ENCODE measurements at regions not wholly inside any gene's neighbourhood (a gene's known extent, or its start where the extent isn't known, plus 50 kb on each side); places are given as distances from the start of the nearest gene placed in this dataset.

DNA sequence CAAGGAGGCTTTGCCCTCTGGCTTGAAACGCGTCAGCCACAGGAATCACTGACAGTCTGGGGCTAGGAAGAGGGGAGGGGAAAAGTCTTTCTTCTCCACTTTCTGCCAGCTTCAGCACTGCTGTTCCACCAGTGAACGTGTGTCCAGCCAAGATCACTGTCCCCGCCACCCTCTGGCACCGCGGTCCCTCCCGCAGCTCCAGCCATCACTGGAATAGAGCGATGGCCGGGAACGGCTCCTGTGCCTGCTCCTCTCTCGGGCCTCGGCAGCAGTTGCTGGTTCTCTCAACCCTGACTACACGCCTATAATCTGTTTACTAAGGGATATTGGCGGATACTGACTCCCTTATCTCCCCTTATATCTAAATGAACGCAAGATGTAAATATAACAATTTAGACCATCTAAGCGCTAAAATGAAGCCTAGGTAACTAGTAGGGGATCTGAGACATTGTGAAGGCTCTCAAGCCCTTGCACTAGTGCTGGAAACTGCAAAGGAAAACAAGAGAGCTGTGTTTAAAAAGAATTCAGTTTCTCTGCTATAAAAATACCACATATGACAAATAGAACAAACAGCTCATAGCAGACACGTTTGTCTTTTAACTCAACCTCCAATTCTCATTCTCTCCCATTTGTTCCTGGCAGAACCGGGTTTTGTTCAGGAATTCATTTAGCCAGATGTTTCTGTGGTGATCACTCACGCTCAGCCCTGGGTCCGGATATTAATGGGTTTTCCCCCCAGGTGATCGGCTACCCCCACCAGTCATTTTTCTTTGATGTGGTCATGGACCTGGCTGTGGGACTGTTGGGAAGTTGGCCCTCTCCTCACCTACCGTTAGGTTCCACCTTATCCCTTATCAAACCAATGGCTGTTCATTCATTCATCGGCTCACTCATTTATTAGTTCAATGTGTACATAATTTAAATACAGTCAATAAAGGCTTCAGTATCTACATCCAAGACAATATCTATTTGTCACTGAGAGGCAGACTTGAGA lies 149.8 kb downstream of the MED10 start:
- TF ChIP-seq, protein P1, sequence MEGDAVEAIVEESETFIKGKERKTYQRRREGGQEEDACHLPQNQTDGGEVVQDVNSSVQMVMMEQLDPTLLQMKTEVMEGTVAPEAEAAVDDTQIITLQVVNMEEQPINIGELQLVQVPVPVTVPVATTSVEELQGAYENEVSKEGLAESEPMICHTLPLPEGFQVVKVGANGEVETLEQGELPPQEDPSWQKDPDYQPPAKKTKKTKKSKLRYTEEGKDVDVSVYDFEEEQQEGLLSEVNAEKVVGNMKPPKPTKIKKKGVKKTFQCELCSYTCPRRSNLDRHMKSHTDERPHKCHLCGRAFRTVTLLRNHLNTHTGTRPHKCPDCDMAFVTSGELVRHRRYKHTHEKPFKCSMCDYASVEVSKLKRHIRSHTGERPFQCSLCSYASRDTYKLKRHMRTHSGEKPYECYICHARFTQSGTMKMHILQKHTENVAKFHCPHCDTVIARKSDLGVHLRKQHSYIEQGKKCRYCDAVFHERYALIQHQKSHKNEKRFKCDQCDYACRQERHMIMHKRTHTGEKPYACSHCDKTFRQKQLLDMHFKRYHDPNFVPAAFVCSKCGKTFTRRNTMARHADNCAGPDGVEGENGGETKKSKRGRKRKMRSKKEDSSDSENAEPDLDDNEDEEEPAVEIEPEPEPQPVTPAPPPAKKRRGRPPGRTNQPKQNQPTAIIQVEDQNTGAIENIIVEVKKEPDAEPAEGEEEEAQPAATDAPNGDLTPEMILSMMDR (IDR thresholded peaks at IDR 0.05), result no peak
- no peak overlapping the region for H3K4me3 ChIP-seq (ENCODE audit: low read length)
- Mint-ChIP-seq H3K36me3 (no peaks in the 10 kb centered on the region), H3K9me3 (peaks cover 0 to 2% of the 10 kb centered on the region in 2 donors), H3K4me3 (no peak overlapping the region), H3K27me3 (ENCODE audit: low read depth in 2 of 2) (peaks cover 0 to 3% of the 10 kb centered on the region in 2 donors), H3K4me1 (no peaks in the 10 kb centered on the region), H3K27ac (no peak overlapping the region)
- 86% methylated on average over 18 of the region's 23 CpGs for WGBS (ENCODE audit: insufficient coverage)
- intact Hi-C loops (cut with micrococcal nuclease), result no loop called here
- DNase-seq (no peak), ATAC-seq (no peak)
- H3K27ac ChIP-seq (ENCODE audit: low read length), result no peak overlapping the region
- H3K4me1 ChIP-seq (ENCODE audit: control insufficient read depth, insufficient read depth, low read length), result no peaks in the 10 kb centered on the region
- H3K9me3 ChIP-seq (ENCODE audit: control insufficient read depth, insufficient read depth, low read length), result no peaks in the 10 kb centered on the region
- H3K36me3 ChIP-seq (ENCODE audit: control insufficient read depth, insufficient read depth, low read length), result no peaks in the 10 kb centered on the region
- no peaks in the 10 kb centered on the region for H3K27me3 ChIP-seq (ENCODE audit: control insufficient read depth, insufficient read depth, low read length)

GRCh38 chr5:6225121-6225607 lies 153.2 kb downstream of the MED10 start:
- no peaks in the 10 kb centered on the region for H3K4me1 Mint-ChIP-seq
- H3K4me1 ChIP-seq (ENCODE audit: control insufficient read depth, insufficient read depth, low read length), result no peaks in the 10 kb centered on the region
- H3K36me3 ChIP-seq (ENCODE audit: control insufficient read depth, insufficient read depth, low read length), result no peaks in the 10 kb centered on the region
- DNase-seq (no peak), ATAC-seq (no peak)
- no peaks in the 10 kb centered on the region for H3K27me3 Mint-ChIP-seq (ENCODE audit: low read depth in 2 of 2)
- 86% methylated on average over 7 of the region's 7 CpGs for WGBS (ENCODE audit: insufficient coverage)
- H3K4me3 ChIP-seq (ENCODE audit: low read length), result no peak overlapping the region
- H3K36me3 Mint-ChIP-seq, result no peaks in the 10 kb centered on the region
- no peaks in the 10 kb centered on the region for H3K27me3 ChIP-seq (ENCODE audit: control insufficient read depth, insufficient read depth, low read length)
- H3K4me3 Mint-ChIP-seq, result no peak overlapping the region
- intact Hi-C loops (cut with micrococcal nuclease), result no loop called here
- TF ChIP-seq, protein P1 (IDR thresholded peaks at IDR 0.05), result no peak
- H3K9me3 ChIP-seq (ENCODE audit: control insufficient read depth, insufficient read depth, low read length), result no peaks in the 10 kb centered on the region
- no peak overlapping the region for H3K27ac ChIP-seq (ENCODE audit: low read length)
- peaks cover 0 to 2% of the 10 kb centered on the region in 2 donors for H3K9me3 Mint-ChIP-seq
- H3K27ac Mint-ChIP-seq, result no peak overlapping the region

DNA sequence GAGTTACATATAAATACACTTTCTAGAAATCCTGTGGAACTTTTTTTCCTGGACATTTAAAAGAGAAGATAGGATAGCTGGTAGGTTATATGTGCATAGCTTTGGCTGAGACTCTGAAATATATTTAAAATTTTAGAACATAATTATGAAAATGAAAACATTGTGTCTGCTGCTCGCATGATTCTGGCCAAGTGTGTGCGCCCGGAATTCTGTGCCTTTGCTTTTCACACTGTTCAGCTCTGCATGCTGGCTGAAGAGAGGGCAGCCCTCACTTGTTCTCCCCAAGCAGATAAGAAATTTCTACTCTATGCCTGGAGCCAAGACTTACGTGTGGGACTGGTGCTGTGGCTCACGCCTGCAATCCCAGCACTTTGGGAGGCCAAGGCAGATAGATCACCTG lies 153.9 kb downstream of the MED10 start:
- WGBS (ENCODE audit: insufficient coverage), result 89% methylated on average over 5 of the region's 5 CpGs
- no peak overlapping the region for H3K27ac Mint-ChIP-seq
- no peak for ATAC-seq
- Histone ChIP-seq H3K4me1 (ENCODE audit: control insufficient read depth, insufficient read depth, low read length) (no peaks in the 10 kb centered on the region), H3K36me3 (ENCODE audit: control insufficient read depth, insufficient read depth, low read length) (no peaks in the 10 kb centered on the region), H3K27ac (ENCODE audit: low read length) (no peak overlapping the region), H3K9me3 (ENCODE audit: control insufficient read depth, insufficient read depth, low read length) (no peaks in the 10 kb centered on the region), H3K4me3 (ENCODE audit: low read length) (no peak overlapping the region), H3K27me3 (ENCODE audit: control insufficient read depth, insufficient read depth, low read length) (no peaks in the 10 kb centered on the region)
- H3K27me3 Mint-ChIP-seq (ENCODE audit: low read depth in 2 of 2), result no peaks in the 10 kb centered on the region
- intact Hi-C loops (cut with micrococcal nuclease), result no loop called here
- H3K4me3 Mint-ChIP-seq, result no peak overlapping the region
- DNase-seq, result no peak
- TF ChIP-seq, protein P1 (IDR thresholded peaks at IDR 0.05), result no peak
- H3K4me1 Mint-ChIP-seq, result no peaks in the 10 kb centered on the region
- H3K36me3 Mint-ChIP-seq, result no peaks in the 10 kb centered on the region
- H3K9me3 Mint-ChIP-seq, result peaks cover 0 to 2% of the 10 kb centered on the region in 2 donors
